IMR-90 (cell line): ENCODE measurements at regions not wholly inside any gene's neighbourhood (a gene's known extent, or its start where the extent isn't known, plus 50 kb on each side); places are given as distances from the start of the nearest gene placed in this dataset.

ENCODE experiments used
- ATAC-seq: fragments of 200-7000 bp; cut with Tn5 transposase; 2 replicates; pipeline ENCODE4 v1.9.1; 2020; ENCODE audit warnings: low read depth, mild to moderate bottlenecking, moderate library complexity
- BruUV-seq: library from RNA; stranded (reverse); fragments of 400-500 nt; replicated peaks from 2 replicates; lab custom pipeline; 2021; lab: Mats Ljungman, UMichigan
- CTCF ChIA-PET: fragments of 300-600 bp; formaldehyde crosslinking; extraction: SDS; loops from one replicate; lab custom pipeline; 2021; ENCODE audit warnings: antibody characterized with exemption; lab: Yijun Ruan, JAX
- POLR2A ChIA-PET: fragments of 300-600 bp; sonication (Branson Sonifier 250); formaldehyde crosslinking; loops from one replicate; lab custom pipeline; 2022; ENCODE audit warnings: antibody characterized with exemption; ENCODE audit not compliant: unreplicated experiment; lab: Charles Lee
- DNase-seq: peaks from one replicate; pipeline ENCODE4 v3.0.0; 2013
- H2AFZ ChIP-seq: replicated peaks from 2 replicates; pipeline ENCODE3; 2013; ENCODE audit warnings: low read length, mild to moderate bottlenecking; ENCODE audit not compliant: poor library complexity
- H2AK5ac ChIP-seq: 2 replicates; pipeline ENCODE4 v1.6.1; 2013; ENCODE audit warnings: low read depth, low read length, inconsistent platforms
- H2AK9ac ChIP-seq: replicated peaks from 2 replicates; pipeline ENCODE3; 2013; ENCODE audit warnings: mild to moderate bottlenecking, low read depth, low read length, moderate library complexity; ENCODE audit not compliant: poor library complexity
- H2BK120ac ChIP-seq: 2 replicates; pipeline ENCODE4 v1.6.1; 2013; ENCODE audit warnings: low read depth, low read length, inconsistent platforms
- H2BK15ac ChIP-seq: 3 replicates; pipeline ENCODE4 v1.6.1; 2013; ENCODE audit warnings: low read depth, low read length, inconsistent platforms
- H2BK20ac ChIP-seq: 2 replicates; pipeline ENCODE4 v1.6.1; 2013; ENCODE audit warnings: low read depth, mild to moderate bottlenecking, inconsistent platforms, low read length, moderate library complexity
- H2BK5ac ChIP-seq: 2 replicates; pipeline ENCODE4 v1.6.1; 2013; ENCODE audit warnings: mild to moderate bottlenecking, low read depth, low read length, inconsistent platforms; ENCODE audit not compliant: poor library complexity, severe bottlenecking
- H3K14ac ChIP-seq: replicated peaks from 2 replicates; pipeline ENCODE4 v1.6.1; 2013; ENCODE audit warnings: low read depth, low read length, inconsistent platforms
- H3K18ac ChIP-seq: 2 replicates; pipeline ENCODE4 v1.6.1; 2013; ENCODE audit warnings: low read depth, low read length, control low read depth
- H3K23ac ChIP-seq: 2 replicates; pipeline ENCODE4 v1.6.1; 2013; ENCODE audit warnings: low read depth, low read length, inconsistent platforms
- H3K27ac ChIP-seq: 2 replicates; pipeline ENCODE4 v1.5.1; 2013; ENCODE audit warnings: mild to moderate bottlenecking, control low read depth, low read length; ENCODE audit not compliant: insufficient read depth
- H3K27me3 ChIP-seq: 2 replicates; pipeline ENCODE4 v1.6.1; 2013; ENCODE audit warnings: low read length; ENCODE audit not compliant: control insufficient read depth, insufficient read depth
- H3K36me3 ChIP-seq: 2 replicates; pipeline ENCODE4 v1.6.1; 2013; ENCODE audit warnings: low read length, mixed read lengths; ENCODE audit not compliant: control insufficient read depth, insufficient read depth
- H3K4ac ChIP-seq: 2 replicates; pipeline ENCODE4 v1.6.1; 2013; ENCODE audit warnings: low read depth, low read length, inconsistent platforms
- H3K4me1 ChIP-seq: 2 replicates; pipeline ENCODE4 v1.6.1; 2013; ENCODE audit warnings: low read length, mixed read lengths; ENCODE audit not compliant: control insufficient read depth, insufficient read depth
- H3K4me2 ChIP-seq: 2 replicates; pipeline ENCODE4 v1.6.1; 2013; ENCODE audit warnings: low read depth, mild to moderate bottlenecking, control low read depth, low read length, moderate library complexity
- H3K4me3 ChIP-seq: 2 replicates; pipeline ENCODE4 v1.5.1; 2013; ENCODE audit warnings: low read depth, mild to moderate bottlenecking, control low read depth, low read length, moderate library complexity; ENCODE audit not compliant: insufficient read depth
- H3K56ac ChIP-seq: 2 replicates; pipeline ENCODE4 v1.6.1; 2013; ENCODE audit warnings: low read length, inconsistent platforms; ENCODE audit not compliant: insufficient read depth; ENCODE audit errors: extremely low read depth
- H3K79me1 ChIP-seq, 2 experiments: 2 replicates each; pipeline ENCODE4 v1.6.1; 2013; ENCODE audit warnings: low read length in 2 of 2, inconsistent platforms in 1 of 2, low read depth in 1 of 2
- H3K9ac ChIP-seq: 2 replicates; pipeline ENCODE4 v1.6.1; 2013; ENCODE audit warnings: low read depth, low read length, control low read depth
- H3K9me1 ChIP-seq: 2 replicates; pipeline ENCODE4 v1.6.1; 2013; ENCODE audit warnings: low read length, inconsistent platforms; ENCODE audit not compliant: insufficient read depth
- H3K9me3 ChIP-seq: 2 replicates; pipeline ENCODE4 v1.6.1; 2013; ENCODE audit warnings: low read length; ENCODE audit not compliant: control insufficient read depth, insufficient read depth
- H4K20me1 ChIP-seq: 2 replicates; pipeline ENCODE4 v1.6.1; 2013; ENCODE audit warnings: low read length, inconsistent platforms; ENCODE audit not compliant: insufficient read depth
- H4K5ac ChIP-seq: 2 replicates; pipeline ENCODE4 v1.6.1; 2013; ENCODE audit warnings: mild to moderate bottlenecking, low read depth, low read length, control low read depth
- H4K8ac ChIP-seq, 2 experiments: 2 replicates each; pipeline ENCODE4 v1.6.1; 2013; ENCODE audit warnings: low read depth in 2 of 2, low read length in 2 of 2, control low read depth in 1 of 2, inconsistent platforms in 1 of 2
- H4K91ac ChIP-seq: 2 replicates; pipeline ENCODE4 v1.6.1; 2013; ENCODE audit warnings: low read depth, low read length, inconsistent platforms; ENCODE audit not compliant: insufficient read depth
- CTCF ChIP-seq: conservative IDR thresholded peaks from 2 replicates; pipeline ENCODE4 v1.5.1; 2012; ENCODE audit warnings: mild to moderate bottlenecking, low read depth, low read length, improper control_type of control experiment
- MAZ ChIP-seq: IDR thresholded peaks from 2 replicates; pipeline ENCODE4 v1.6.1; 2012; ENCODE audit warnings: low read depth, mild to moderate bottlenecking, low read length, improper control_type of control experiment, moderate library complexity, borderline replicate concordance
- POLR2A ChIP-seq: IDR thresholded peaks from 2 replicates; pipeline ENCODE4 v1.6.1; 2012; ENCODE audit warnings: mild to moderate bottlenecking, low read depth, low read length
- RCOR1 ChIP-seq: IDR thresholded peaks from 2 replicates; pipeline ENCODE4 v1.6.1; 2012; ENCODE audit warnings: mild to moderate bottlenecking, low read length, improper control_type of control experiment; ENCODE audit not compliant: insufficient replicate concordance
- RFX5 ChIP-seq: IDR thresholded peaks from 2 replicates; pipeline ENCODE4 v1.8.0; 2012; ENCODE audit warnings: low read depth, mild to moderate bottlenecking, low read length, moderate library complexity
- SMC3 ChIP-seq: fragments of 150-350 bp; IDR thresholded peaks from 2 replicates; pipeline ENCODE4 v1.6.1; 2016; ENCODE audit warnings: low read depth, mild to moderate bottlenecking, antibody characterized with exemption, low read length, moderate library complexity
- USF2 ChIP-seq: fragments of 150-350 bp; IDR thresholded peaks from 2 replicates; pipeline ENCODE4 v1.6.1; 2017; ENCODE audit warnings: mild to moderate bottlenecking, antibody characterized with exemption, low read length, low read depth
- WGBS, 2 experiments: methylation state at CpG; one replicate each; pipeline versions ENCODE4 v1.1.5 to v1.1.7; 2013; ENCODE audit warnings: missing lambda C conversion rate in 2 of 2; ENCODE audit not compliant: insufficient read length in 1 of 2; ENCODE audit errors: extremely low coverage in 2 of 2; 5-methylcytosine and 5-hydroxymethylcytosine counted together
- dilution Hi-C: fragments of 300-500 bp; cut with HindIII; formaldehyde crosslinking; loops from one replicate; pipeline ENCODE4 v1.14.3; 2018; ENCODE audit warnings: low sequenced_read_pairs; ENCODE audit not compliant: unreplicated experiment
- in situ Hi-C: fragments of 300-500 bp; cut with MboI; formaldehyde crosslinking; loops from 3 replicates; pipeline ENCODE4 v1.14.3; 2019; ENCODE audit warnings: low sequenced_read_pairs, inconsistent platforms, mixed read lengths
- intact Hi-C: fragments of 100-400 bp; cut with micrococcal nuclease; formaldehyde crosslinking; loops from 2 replicates; pipeline ENCODE4 v1.10.0; 2022

- intact Hi-C loops (no loop called here), dilution Hi-C loops (no loop called here)
- no peaks in the 10 kb centered on the region for H4K20me1 ChIP-seq
These were observed 177.4 kb downstream of the NSG2 start for GRCh38 chr5:174222891-174223290.

More at GRCh38 chr5:174222891-174223290, 177.4 kb downstream of the NSG2 start:
- H3K14ac ChIP-seq, result no peak overlapping the region
- no peak for ATAC-seq
- in situ Hi-C loops, result no loop called here
- no peaks in the 10 kb centered on the region for H3K9me1 ChIP-seq
- no peaks in the 10 kb centered on the region for H3K36me3 ChIP-seq
- H4K8ac ChIP-seq, result no peak overlapping the region
- ChIA-PET POLR2A (no interaction called here), CTCF (no interaction called here)
- no peak overlapping the region for H3K23ac ChIP-seq
- H4K5ac ChIP-seq, result no peak overlapping the region
- H2AK9ac ChIP-seq, result no peak overlapping the region
- no peaks in the 10 kb centered on the region for H3K79me1 ChIP-seq
- no peaks in the 10 kb centered on the region for H3K4me1 ChIP-seq
- H3K4me3 ChIP-seq, result no peak overlapping the region
- no peak for DNase-seq
- H3K9me3 ChIP-seq, result peaks cover 15% of the 10 kb centered on the region
- H3K18ac ChIP-seq, result no peak overlapping the region
- TF ChIP-seq USF2 (no peak), CTCF (no peak), POLR2A (no peak), MAZ (no peak), RCOR1 (no peak), RFX5 (no peak), SMC3 (no peak)
- no peak overlapping the region for H2BK20ac ChIP-seq
- H2AK5ac ChIP-seq, result no peak overlapping the region
- no peaks in the 10 kb centered on the region for H3K27me3 ChIP-seq
- no peak overlapping the region for H3K9ac ChIP-seq
- no CpG with 5 or more reads among the region's 5 CpGs for WGBS, 2 experiments
- no peak overlapping the region for H2BK5ac ChIP-seq
- no peak overlapping the region for H2AFZ ChIP-seq
- no peak overlapping the region for H2BK15ac ChIP-seq
- no peak overlapping the region for H3K56ac ChIP-seq
- no peak overlapping the region for H4K91ac ChIP-seq
- H2BK120ac ChIP-seq, result no peak overlapping the region
- no peak overlapping the region for H3K4ac ChIP-seq
- no peak overlapping the region for H3K27ac ChIP-seq
- no peak overlapping the region for H3K4me2 ChIP-seq
- BruUV-seq, result no TSS peak
